H9 (cell line): ENCODE measurements at regions not wholly inside any gene's neighbourhood (a gene's known extent, or its start where the extent isn't known, plus 50 kb on each side); places are given as distances from the start of the nearest gene placed in this dataset.

ENCODE experiments used
- DNase-seq: peaks from one replicate; pipeline ENCODE4 v3.0.0-alpha.2; 2017
- H2AFZ ChIP-seq: one replicate; pipeline ENCODE4 v1.6.1; 2013; ENCODE audit warnings: mild to moderate bottlenecking, low read length, control low read depth, moderate library complexity
- H2AK5ac ChIP-seq: 2 replicates; pipeline ENCODE4 v1.6.1; 2013; ENCODE audit warnings: low read length, control low read depth, mixed read lengths; ENCODE audit not compliant: insufficient read length
- H2BK120ac ChIP-seq: one replicate; pipeline ENCODE4 v1.6.1; 2013; ENCODE audit warnings: low read depth, mild to moderate bottlenecking, low read length, control low read depth, inconsistent platforms; ENCODE audit not compliant: poor library complexity, severe bottlenecking
- H2BK12ac ChIP-seq: 2 replicates; pipeline ENCODE4 v1.6.1; 2013; ENCODE audit warnings: low read length, control low read depth, mixed read lengths, low read depth; ENCODE audit not compliant: insufficient read length
- H2BK15ac ChIP-seq: 2 replicates; pipeline ENCODE4 v1.6.1; 2013; ENCODE audit warnings: low read depth, low read length, control low read depth
- H2BK20ac ChIP-seq: one replicate; pipeline ENCODE4 v1.6.1; 2013; ENCODE audit warnings: low read depth, mild to moderate bottlenecking, low read length, control low read depth, inconsistent platforms; ENCODE audit not compliant: poor library complexity, severe bottlenecking
- H2BK5ac ChIP-seq: 2 replicates; pipeline ENCODE4 v1.6.1; 2013; ENCODE audit warnings: low read length, control low read depth, mixed read lengths; ENCODE audit not compliant: insufficient read length
- H3K14ac ChIP-seq: 2 replicates; pipeline ENCODE4 v1.6.1; 2013; ENCODE audit warnings: low read length, control low read depth; ENCODE audit not compliant: insufficient read depth
- H3K18ac ChIP-seq: 2 replicates; pipeline ENCODE4 v1.6.1; 2013; ENCODE audit warnings: low read depth, mild to moderate bottlenecking, mixed read lengths, low read length, control low read depth; ENCODE audit not compliant: insufficient read length
- H3K23ac ChIP-seq: 2 replicates; pipeline ENCODE4 v1.6.1; 2013; ENCODE audit warnings: low read length, control low read depth, mixed read lengths, low read depth; ENCODE audit not compliant: insufficient read length
- H3K23me2 ChIP-seq: 2 replicates; pipeline ENCODE4 v1.6.1; 2013; ENCODE audit warnings: low read depth, mild to moderate bottlenecking, mixed read lengths, low read length, control low read depth; ENCODE audit not compliant: insufficient read length, poor library complexity, severe bottlenecking
- H3K27ac ChIP-seq: 2 replicates; pipeline ENCODE4 v1.5.1; 2013; ENCODE audit warnings: low read length, control low read depth, mixed read lengths, low read depth; ENCODE audit not compliant: insufficient read length
- H3K27me3 ChIP-seq: 2 replicates; pipeline ENCODE4 v1.6.1; 2013; ENCODE audit warnings: low read length, control low read depth, inconsistent platforms; ENCODE audit not compliant: insufficient read depth
- H3K4ac ChIP-seq: 2 replicates; pipeline ENCODE4 v1.6.1; 2013; ENCODE audit warnings: low read depth, mild to moderate bottlenecking, control low read depth, inconsistent platforms, low read length, moderate library complexity
- H3K4me1 ChIP-seq: 2 replicates; pipeline ENCODE4 v1.6.1; 2013; ENCODE audit warnings: low read length, control low read depth, inconsistent platforms; ENCODE audit not compliant: insufficient read depth
- H3K4me2 ChIP-seq: 2 replicates; pipeline ENCODE4 v1.6.1; 2013; ENCODE audit warnings: low read length, control low read depth, mixed read lengths; ENCODE audit not compliant: insufficient read length, insufficient read depth
- H3K56ac ChIP-seq: 2 replicates; pipeline ENCODE4 v1.6.1; 2013; ENCODE audit warnings: low read depth, mild to moderate bottlenecking, mixed read lengths, low read length, control low read depth; ENCODE audit not compliant: insufficient read length
- H3K79me1 ChIP-seq: 2 replicates; pipeline ENCODE4 v1.6.1; 2013; ENCODE audit warnings: low read depth, mild to moderate bottlenecking, moderate library complexity, low read length, control low read depth, inconsistent platforms; ENCODE audit not compliant: insufficient read depth, poor library complexity, severe bottlenecking
- H3K79me2 ChIP-seq: 2 replicates; pipeline ENCODE4 v1.6.1; 2013; ENCODE audit warnings: low read length, control low read depth, inconsistent platforms; ENCODE audit not compliant: insufficient read depth
- H3K9ac ChIP-seq: 2 replicates; pipeline ENCODE4 v1.6.1; 2013; ENCODE audit warnings: low read length, control low read depth, mixed read lengths; ENCODE audit not compliant: insufficient read length; ENCODE audit errors: extremely low read depth
- H3K9me3 ChIP-seq: one replicate; pipeline ENCODE4 v1.6.1; 2013; ENCODE audit warnings: low read depth, low read length, inconsistent platforms; ENCODE audit not compliant: control insufficient read depth
- H3T11ph ChIP-seq: one replicate; pipeline ENCODE4 v1.6.1; 2013; ENCODE audit warnings: mild to moderate bottlenecking, low read length, control low read depth, inconsistent platforms
- H4K20me1 ChIP-seq: one replicate; pipeline ENCODE4 v1.6.1; 2013; ENCODE audit not compliant: control insufficient read depth, insufficient read length, insufficient read depth
- H4K5ac ChIP-seq: 2 replicates; pipeline ENCODE4 v1.6.1; 2013; ENCODE audit warnings: low read depth, mild to moderate bottlenecking, mixed read lengths, low read length, control low read depth; ENCODE audit not compliant: insufficient read length
- H4K8ac ChIP-seq: replicated peaks from 2 replicates; pipeline ENCODE4 v1.6.1; 2013; ENCODE audit warnings: low read length, control low read depth, mixed read lengths, low read depth; ENCODE audit not compliant: insufficient read length
- H4K91ac ChIP-seq: 2 replicates; pipeline ENCODE4 v1.6.1; 2013; ENCODE audit warnings: low read depth, mild to moderate bottlenecking, moderate library complexity, mixed read lengths, low read length, control low read depth; ENCODE audit not compliant: insufficient read length
- H3K27ac Mint-ChIP-seq, 3 experiments: 2 replicates in 2 of 3; 3 replicates in 1 of 3; pipeline ENCODE4 v1.8.0; 2020 to 2021; ENCODE audit warnings: mixed read lengths in 3 of 3, mild to moderate bottlenecking in 1 of 3, moderate library complexity in 1 of 3
- H3K27me3 Mint-ChIP-seq: 2 replicates; pipeline ENCODE4 v1.8.0; 2021; ENCODE audit warnings: low read depth, mild to moderate bottlenecking, moderate library complexity, mixed read lengths
- H3K36me3 Mint-ChIP-seq, 3 experiments: 2 replicates in 2 of 3; 3 replicates in 1 of 3; pipeline ENCODE4 v1.8.0; 2020 to 2021; ENCODE audit warnings: low read depth in 3 of 3, mixed read lengths in 3 of 3; ENCODE audit not compliant: insufficient read depth in 1 of 3
- H3K4me1 Mint-ChIP-seq, 2 experiments: 2 replicates each; pipeline ENCODE4 v1.8.0; 2020; ENCODE audit warnings: mixed read lengths in 2 of 2
- H3K4me3 Mint-ChIP-seq, 2 experiments: 2 replicates in 1 of 2; 3 replicates in 1 of 2; pipeline ENCODE4 v1.8.0; 2020 to 2021; ENCODE audit warnings: mild to moderate bottlenecking in 2 of 2, mixed read lengths in 2 of 2, moderate library complexity in 1 of 2
- H3K9me3 Mint-ChIP-seq, 2 experiments: 2 replicates in 1 of 2; 3 replicates in 1 of 2; pipeline ENCODE4 v1.8.0; 2020; ENCODE audit warnings: mild to moderate bottlenecking in 2 of 2, mixed read lengths in 2 of 2, moderate library complexity in 1 of 2
- WGBS: extraction: QIAGEN DNeasy Blood & Tissue Kit; methylation state at CpG from one replicate; pipeline ENCODE4 v1.1.7; 2013; ENCODE audit warnings: missing lambda C conversion rate, low lambda C conversion rate, mixed read lengths; ENCODE audit not compliant: insufficient read length; ENCODE audit errors: extremely low coverage; 5-methylcytosine and 5-hydroxymethylcytosine counted together
- TF ChIP-seq, protein P1 (sequence below): fragments of 200-600 bp; sonication (generic); conservative IDR thresholded peaks from 3 replicates; pipeline ENCODE4 v1.8.0; 2021; ENCODE audit warnings: antibody characterized with exemption, mild to moderate bottlenecking

DNA sequence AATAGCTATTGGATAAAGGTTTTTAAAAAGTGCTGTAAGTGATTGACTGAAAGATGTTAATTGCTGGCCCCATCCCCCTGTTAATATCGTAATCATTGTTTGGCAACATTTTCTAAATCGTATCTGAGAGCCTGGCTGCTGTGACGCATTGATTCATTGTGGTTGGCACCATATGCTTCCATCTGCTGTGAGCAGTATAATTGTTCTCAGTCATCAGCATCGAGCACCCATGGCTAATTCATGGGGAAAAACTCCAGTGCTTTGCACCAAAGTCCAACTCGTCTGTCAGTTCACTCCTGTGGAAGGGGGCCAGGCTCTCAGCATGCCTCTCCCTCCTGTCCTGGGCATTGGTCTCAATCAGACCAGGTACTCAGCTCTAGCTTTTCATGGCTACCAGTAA is 205.2 kb downstream of the STK31 start:
- Histone ChIP-seq H4K8ac (no peak overlapping the region), H2BK20ac (no peak overlapping the region), H3K79me1 (no peaks in the 10 kb centered on the region), H3K23ac (no peak overlapping the region), H3K56ac (no peak overlapping the region), H3K27me3 (0 out of 2 replicates have a peak, but pooled peaks cover 2% of the 10 kb centered on the region), H3K18ac (no peak overlapping the region), H4K20me1 (no peaks in the 10 kb centered on the region), H3K4ac (no peak overlapping the region), H3K9me3 (no peaks in the 10 kb centered on the region), H3K9ac (no peak overlapping the region), H2BK12ac (no peak overlapping the region), H3K14ac (no peak overlapping the region), H2AK5ac (no peak overlapping the region), H3T11ph (no peak overlapping the region), H4K5ac (no peak overlapping the region), H2BK120ac (no peak overlapping the region), H3K23me2 (no peaks in the 10 kb centered on the region), H3K27ac (no peak overlapping the region), H3K79me2 (no peaks in the 10 kb centered on the region), H2AFZ (no peak overlapping the region), H3K4me2 (no peak overlapping the region), H2BK15ac (no peak overlapping the region), H4K91ac (no peak overlapping the region), H2BK5ac (no peak overlapping the region), H3K4me1 (no peaks in the 10 kb centered on the region)
- TF ChIP-seq, protein P1, sequence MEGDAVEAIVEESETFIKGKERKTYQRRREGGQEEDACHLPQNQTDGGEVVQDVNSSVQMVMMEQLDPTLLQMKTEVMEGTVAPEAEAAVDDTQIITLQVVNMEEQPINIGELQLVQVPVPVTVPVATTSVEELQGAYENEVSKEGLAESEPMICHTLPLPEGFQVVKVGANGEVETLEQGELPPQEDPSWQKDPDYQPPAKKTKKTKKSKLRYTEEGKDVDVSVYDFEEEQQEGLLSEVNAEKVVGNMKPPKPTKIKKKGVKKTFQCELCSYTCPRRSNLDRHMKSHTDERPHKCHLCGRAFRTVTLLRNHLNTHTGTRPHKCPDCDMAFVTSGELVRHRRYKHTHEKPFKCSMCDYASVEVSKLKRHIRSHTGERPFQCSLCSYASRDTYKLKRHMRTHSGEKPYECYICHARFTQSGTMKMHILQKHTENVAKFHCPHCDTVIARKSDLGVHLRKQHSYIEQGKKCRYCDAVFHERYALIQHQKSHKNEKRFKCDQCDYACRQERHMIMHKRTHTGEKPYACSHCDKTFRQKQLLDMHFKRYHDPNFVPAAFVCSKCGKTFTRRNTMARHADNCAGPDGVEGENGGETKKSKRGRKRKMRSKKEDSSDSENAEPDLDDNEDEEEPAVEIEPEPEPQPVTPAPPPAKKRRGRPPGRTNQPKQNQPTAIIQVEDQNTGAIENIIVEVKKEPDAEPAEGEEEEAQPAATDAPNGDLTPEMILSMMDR: no peak
- Mint-ChIP-seq H3K27ac (no peak overlapping the region), H3K27me3 (peaks cover 6% of the 10 kb centered on the region; the same call in 1 of the 2 replicates), H3K4me1 (no peaks in the 10 kb centered on the region), H3K4me3 (no peak overlapping the region), H3K9me3 (peaks cover 0 to 2% of the 10 kb centered on the region in 2 experiments; a peak in 1 of 5 replicates), H3K36me3 (peaks cover 3 to 10% (median 3%) of the 10 kb centered on the region in 3 experiments; a peak in 4 of 7 replicates)
- no CpG with 5 or more reads among the region's 5 CpGs for WGBS
- no peak for DNase-seq
